SK-N-SH (cell line): ENCODE measurements at regions not wholly inside any gene's neighbourhood (a gene's known extent, or its start where the extent isn't known, plus 50 kb on each side); places are given as distances from the start of the nearest gene placed in this dataset.

Experiments
- EP300 ChIP-seq, 2 experiments: IDR thresholded peaks; 2 replicates each; pipeline versions ENCODE4 v1.4.0 to v1.6.1; 2012; ENCODE audit warnings: borderline replicate concordance in 1 of 2, low read depth in 1 of 2, low read length in 1 of 2
- FOXM1 ChIP-seq: IDR thresholded peaks from 2 replicates; pipeline ENCODE4 v1.4.0; 2012; ENCODE audit warnings: low read depth, mild to moderate bottlenecking
- GABPA ChIP-seq: IDR thresholded peaks from 2 replicates; pipeline ENCODE4 v1.4.0; 2012; ENCODE audit warnings: low read depth, mild to moderate bottlenecking
- GATA2 ChIP-seq: sonication (generic); formaldehyde crosslinking; IDR thresholded peaks from 2 replicates; pipeline ENCODE4 v1.5.0; 2020; ENCODE audit warnings: mild to moderate bottlenecking, missing genetic modification reagents
- POLR2AphosphoS5 ChIP-seq: IDR thresholded peaks from 2 replicates; pipeline ENCODE4 v1.6.1; 2012; ENCODE audit warnings: low read depth, low read length
- RCOR1 ChIP-seq: fragments of 150-350 bp; IDR thresholded peaks from 2 replicates; pipeline ENCODE4 v1.6.1; 2017; ENCODE audit warnings: antibody characterized with exemption, low read length
- SIN3A ChIP-seq: IDR thresholded peaks from 2 replicates; pipeline ENCODE4 v1.6.1; 2012; ENCODE audit warnings: low read depth, mild to moderate bottlenecking, low read length, moderate library complexity, borderline replicate concordance
- TF ChIP-seq, protein P1 (sequence below): IDR thresholded peaks from 2 replicates; pipeline ENCODE4 v1.4.0; 2012; ENCODE audit warnings: low read depth
- TF ChIP-seq, protein P2 (sequence below): fragments of 200-600 bp; sonication (generic); IDR thresholded peaks from 2 replicates; pipeline ENCODE4 v1.6.1; 2017; ENCODE audit warnings: antibody characterized with exemption, mild to moderate bottlenecking, moderate library complexity
- TF ChIP-seq, protein P3 (sequence below): fragments of 150-350 bp; IDR thresholded peaks from 2 replicates; pipeline ENCODE4 v1.6.1; 2016; ENCODE audit warnings: mild to moderate bottlenecking, low read depth, low read length

DNA sequence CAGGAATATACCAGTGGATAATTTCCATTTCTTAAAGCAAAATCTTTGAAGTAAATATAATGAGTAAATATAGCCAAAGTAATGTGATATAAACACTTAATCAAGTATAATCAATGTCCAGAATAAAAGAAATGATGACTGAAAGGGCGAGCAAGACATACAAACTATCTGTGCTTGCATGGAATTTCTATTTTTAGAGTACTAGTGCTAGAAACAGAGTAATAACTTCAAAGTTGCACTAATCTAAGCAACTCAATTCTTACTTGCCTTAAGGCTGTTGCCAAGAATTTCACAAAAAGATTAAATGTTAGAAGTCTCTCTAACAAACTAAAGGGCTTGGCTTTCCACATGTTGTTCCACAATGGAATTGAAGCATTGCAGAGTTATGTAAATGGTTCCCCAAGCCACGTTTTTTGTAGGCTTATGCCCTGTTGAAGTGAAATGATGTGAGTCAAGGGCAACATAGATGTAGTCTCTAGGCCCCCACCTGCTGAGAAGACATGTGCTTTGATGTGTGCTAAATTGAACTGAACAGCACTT, 175.0 kb upstream of the LMNTD1 start:
- TF ChIP-seq, protein P1, sequence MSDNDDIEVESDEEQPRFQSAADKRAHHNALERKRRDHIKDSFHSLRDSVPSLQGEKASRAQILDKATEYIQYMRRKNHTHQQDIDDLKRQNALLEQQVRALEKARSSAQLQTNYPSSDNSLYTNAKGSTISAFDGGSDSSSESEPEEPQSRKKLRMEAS = no peak
- TF ChIP-seq POLR2AphosphoS5 (no peak), EP300 (IDR thresholded peaks at IDR 0.05; ENCODE audit: borderline replicate concordance in 1 of 2, low read depth in 1 of 2, low read length in 1 of 2) (no peak), GATA2 (CRISPR knock-in tag) (no peak), GABPA (no peak), SIN3A (no peak), FOXM1 (no peak), RCOR1 (no peak)
- TF ChIP-seq, protein P2, sequence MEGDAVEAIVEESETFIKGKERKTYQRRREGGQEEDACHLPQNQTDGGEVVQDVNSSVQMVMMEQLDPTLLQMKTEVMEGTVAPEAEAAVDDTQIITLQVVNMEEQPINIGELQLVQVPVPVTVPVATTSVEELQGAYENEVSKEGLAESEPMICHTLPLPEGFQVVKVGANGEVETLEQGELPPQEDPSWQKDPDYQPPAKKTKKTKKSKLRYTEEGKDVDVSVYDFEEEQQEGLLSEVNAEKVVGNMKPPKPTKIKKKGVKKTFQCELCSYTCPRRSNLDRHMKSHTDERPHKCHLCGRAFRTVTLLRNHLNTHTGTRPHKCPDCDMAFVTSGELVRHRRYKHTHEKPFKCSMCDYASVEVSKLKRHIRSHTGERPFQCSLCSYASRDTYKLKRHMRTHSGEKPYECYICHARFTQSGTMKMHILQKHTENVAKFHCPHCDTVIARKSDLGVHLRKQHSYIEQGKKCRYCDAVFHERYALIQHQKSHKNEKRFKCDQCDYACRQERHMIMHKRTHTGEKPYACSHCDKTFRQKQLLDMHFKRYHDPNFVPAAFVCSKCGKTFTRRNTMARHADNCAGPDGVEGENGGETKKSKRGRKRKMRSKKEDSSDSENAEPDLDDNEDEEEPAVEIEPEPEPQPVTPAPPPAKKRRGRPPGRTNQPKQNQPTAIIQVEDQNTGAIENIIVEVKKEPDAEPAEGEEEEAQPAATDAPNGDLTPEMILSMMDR = no peak
- TF ChIP-seq, protein P3, sequence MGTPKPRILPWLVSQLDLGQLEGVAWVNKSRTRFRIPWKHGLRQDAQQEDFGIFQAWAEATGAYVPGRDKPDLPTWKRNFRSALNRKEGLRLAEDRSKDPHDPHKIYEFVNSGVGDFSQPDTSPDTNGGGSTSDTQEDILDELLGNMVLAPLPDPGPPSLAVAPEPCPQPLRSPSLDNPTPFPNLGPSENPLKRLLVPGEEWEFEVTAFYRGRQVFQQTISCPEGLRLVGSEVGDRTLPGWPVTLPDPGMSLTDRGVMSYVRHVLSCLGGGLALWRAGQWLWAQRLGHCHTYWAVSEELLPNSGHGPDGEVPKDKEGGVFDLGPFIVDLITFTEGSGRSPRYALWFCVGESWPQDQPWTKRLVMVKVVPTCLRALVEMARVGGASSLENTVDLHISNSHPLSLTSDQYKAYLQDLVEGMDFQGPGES = no peak
